ENCODE measurements at regions not wholly inside any gene's neighbourhood (a gene's known extent, or its start where the extent isn't known, plus 50 kb on each side); places are given as distances from the start of the nearest gene placed in this dataset.

- TF ChIP-seq POLR2A (IDR thresholded peaks at IDR 0.05) (no peak), CTCF (IDR thresholded peaks at IDR 0.05) (no peak), POLR2AphosphoS5 (IDR thresholded peaks at IDR 0.05) (no peak)
These were observed 65.8 kb upstream of the RAB4A start for GRCh38 chr1:229204921-229205777.

All from breast epithelium (tissue), 3 donors.